Activated CD4-positive, alpha-beta T cell treated with anti-CD3 and anti-CD28 coated beads, Interleukin-2, amount 50 U/mL, for 1 hour (primary cell): ENCODE measurements at regions not wholly inside any gene's neighbourhood (a gene's known extent, or its start where the extent isn't known, plus 50 kb on each side); places are given as distances from the start of the nearest gene placed in this dataset.

Experiments used
- DNase-seq: peaks from one replicate; pipeline ENCODE4 v3.0.0-alpha.2; 2020

DNA sequence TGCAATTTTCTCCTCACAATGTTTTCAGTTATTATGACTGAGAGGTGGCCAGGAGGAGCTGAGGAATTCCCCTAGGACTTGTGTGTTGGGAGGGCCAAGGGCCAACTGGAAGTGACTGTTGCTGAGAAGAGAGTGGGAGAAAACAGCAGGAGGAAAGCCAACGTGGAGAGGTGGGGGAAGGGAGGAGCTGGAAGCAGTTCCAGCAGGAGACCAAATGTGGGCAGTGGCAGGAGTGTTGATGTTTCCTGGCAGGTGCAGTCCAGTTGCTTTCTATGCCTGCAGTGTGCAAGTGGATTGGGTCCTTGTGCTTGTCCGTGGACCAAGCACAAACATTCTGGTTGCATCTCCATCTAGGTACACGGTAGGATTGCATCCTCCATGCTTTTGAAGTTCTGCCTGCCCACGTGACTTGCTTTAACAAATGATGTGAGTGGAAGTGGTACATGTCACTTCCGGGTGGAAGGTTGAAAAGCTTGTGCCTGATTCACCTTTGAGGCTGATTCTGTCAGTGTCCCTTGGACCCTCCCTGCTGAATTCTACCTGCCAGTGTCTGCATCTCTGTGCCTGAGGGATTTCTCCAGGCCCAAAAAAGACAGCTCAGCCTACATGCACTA, 54.7 kb upstream of the CRHR1 start:
- no peak for DNase-seq

DNA sequence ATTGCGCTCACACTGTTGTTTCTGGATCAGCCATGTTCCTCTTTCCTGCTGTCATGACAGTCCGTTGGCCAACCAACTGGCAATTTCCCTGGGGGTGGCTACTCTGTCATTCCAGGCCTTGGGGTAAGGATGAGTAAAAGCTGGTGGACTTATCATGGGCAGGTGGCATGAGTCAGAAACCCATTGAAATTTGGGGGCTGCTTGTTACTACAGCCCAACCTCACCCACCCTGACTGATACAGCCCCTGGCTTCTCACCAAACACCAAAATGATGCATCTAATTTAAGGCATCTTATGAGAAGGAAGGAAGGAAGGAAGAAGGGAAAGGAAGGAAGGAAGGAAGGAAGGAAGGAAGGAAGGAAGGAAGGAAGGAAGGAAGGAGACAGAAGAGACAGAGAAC, 53.9 kb upstream of the CRHR1 start:
- no peak for DNase-seq

- DNase-seq: no peak
Measured at GRCh38 chr17:45731459-45731858, 52.7 kb upstream of the CRHR1 start.

DNA sequence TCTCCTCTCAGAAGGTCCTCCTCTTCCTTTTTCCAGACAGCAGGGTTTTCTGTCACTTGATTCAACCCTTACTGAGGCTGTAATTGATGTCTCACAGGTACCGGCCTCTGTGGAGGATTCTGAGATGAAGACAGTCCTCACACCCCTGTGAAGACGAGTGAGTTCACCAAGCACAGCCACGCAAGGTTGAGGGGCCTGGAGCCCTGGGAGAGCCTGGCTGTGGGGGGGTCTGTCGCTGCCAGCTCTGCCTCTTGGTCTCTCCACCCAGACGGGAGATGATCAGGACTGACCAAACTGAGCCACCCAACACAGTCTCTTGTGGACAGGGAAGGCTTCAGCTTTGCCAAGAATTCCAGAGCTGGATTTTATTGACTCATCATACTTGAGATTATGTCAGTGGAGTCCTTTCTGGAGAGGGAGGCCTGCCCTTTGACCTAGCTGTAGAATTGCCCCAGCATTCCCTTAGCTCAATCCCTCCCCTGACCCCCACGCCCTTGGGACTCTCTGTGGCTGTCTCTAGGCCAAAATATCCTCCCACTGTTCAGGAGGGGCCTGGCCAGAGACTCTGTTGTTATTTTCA, 51.1 kb upstream of the CRHR1 start:
- no peak for DNase-seq

- no peak for DNase-seq
Measured at GRCh38 chr17:45733781-45734180, 50.3 kb upstream of the CRHR1 start.
